OCI-LY3 (cell line): ENCODE measurements at regions not wholly inside any gene's neighbourhood (a gene's known extent, or its start where the extent isn't known, plus 50 kb on each side); places are given as distances from the start of the nearest gene placed in this dataset.

Experiments used
- EZH2phosphoT487 ChIP-seq: fragments of 200-600 bp; shearing (Covaris generic); IDR thresholded peaks from 2 replicates; pipeline ENCODE4 v1.6.1; 2018; ENCODE audit warnings: antibody characterized with exemption, mixed run types, low read depth
- TF ChIP-seq, protein P1 (sequence below): fragments of 200-600, 300-600 bp; sonication (generic); IDR thresholded peaks from 2 replicates; pipeline ENCODE4 v1.5.1; 2014; ENCODE audit warnings: antibody characterized with exemption, low read length, low read depth

DNA sequence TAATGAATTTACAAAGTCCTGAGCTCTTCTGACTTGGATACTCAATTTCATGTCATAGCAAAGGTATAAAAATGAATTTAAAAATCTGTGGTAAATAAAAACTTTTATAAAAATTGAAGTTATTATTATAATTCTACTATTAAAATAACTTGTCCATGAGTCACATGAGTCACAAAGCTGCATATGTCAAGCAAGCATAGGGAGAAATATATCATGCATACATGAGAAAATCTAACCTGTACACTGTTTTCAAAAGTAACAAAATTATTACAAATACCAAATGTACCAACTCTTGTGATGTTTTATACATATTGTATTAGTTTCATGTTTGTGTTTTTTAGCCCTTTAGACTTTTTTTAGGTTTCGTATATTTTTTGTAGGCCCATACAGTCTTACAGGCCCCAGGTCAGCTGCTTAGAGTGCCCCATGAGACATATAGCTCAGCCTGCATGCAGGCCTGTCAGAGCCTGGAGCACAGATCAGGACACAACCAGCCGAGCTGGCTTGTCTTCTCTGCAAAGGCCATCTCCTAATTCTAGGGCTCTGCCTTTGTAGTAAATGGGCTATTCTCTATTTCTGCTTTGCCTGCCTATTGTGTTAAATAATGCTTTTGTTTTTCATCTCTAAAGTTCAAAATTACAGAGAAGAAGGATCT lies 818.7 kb upstream of the TENM3 start:
- TF ChIP-seq, protein P1, sequence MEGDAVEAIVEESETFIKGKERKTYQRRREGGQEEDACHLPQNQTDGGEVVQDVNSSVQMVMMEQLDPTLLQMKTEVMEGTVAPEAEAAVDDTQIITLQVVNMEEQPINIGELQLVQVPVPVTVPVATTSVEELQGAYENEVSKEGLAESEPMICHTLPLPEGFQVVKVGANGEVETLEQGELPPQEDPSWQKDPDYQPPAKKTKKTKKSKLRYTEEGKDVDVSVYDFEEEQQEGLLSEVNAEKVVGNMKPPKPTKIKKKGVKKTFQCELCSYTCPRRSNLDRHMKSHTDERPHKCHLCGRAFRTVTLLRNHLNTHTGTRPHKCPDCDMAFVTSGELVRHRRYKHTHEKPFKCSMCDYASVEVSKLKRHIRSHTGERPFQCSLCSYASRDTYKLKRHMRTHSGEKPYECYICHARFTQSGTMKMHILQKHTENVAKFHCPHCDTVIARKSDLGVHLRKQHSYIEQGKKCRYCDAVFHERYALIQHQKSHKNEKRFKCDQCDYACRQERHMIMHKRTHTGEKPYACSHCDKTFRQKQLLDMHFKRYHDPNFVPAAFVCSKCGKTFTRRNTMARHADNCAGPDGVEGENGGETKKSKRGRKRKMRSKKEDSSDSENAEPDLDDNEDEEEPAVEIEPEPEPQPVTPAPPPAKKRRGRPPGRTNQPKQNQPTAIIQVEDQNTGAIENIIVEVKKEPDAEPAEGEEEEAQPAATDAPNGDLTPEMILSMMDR = no peak
- no peak for TF ChIP-seq EZH2phosphoT487
